ENCODE measurements at regions not wholly inside any gene's neighbourhood (a gene's known extent, or its start where the extent isn't known, plus 50 kb on each side); places are given as distances from the start of the nearest gene placed in this dataset.
A peak's percentile ranks its signal among the peaks of the same experiment; 100 is the strongest.

DNA sequence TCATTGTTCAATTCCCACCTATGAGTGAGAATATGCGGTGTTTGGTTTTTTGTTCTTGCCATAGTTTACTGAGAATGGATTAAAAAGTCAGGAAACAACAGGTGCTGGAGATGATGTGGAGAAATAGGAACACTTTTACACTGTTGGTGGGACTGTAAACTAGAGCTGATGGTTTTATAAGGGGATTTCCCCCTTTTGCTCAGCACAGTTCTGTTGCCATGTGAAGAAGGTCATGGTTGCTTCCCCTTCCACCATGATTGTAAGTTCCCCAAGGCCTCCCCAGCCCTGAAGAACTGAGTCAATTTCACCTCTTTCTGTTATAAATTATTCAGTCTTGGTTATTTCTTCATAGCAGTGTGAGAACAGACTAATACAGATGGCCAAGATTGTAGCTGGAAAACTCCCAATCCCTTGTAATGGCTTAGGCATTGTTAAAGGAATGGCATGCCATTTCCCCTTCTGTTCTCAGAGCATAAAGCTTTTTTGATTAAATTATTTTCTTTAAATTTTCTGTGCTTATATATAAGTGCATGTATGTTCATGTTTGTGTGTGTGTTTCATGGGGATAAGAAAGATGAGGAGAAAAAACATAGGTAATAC lies 144.8 kb downstream of the BACH1 start:
- no peak for DNase-seq

DNA sequence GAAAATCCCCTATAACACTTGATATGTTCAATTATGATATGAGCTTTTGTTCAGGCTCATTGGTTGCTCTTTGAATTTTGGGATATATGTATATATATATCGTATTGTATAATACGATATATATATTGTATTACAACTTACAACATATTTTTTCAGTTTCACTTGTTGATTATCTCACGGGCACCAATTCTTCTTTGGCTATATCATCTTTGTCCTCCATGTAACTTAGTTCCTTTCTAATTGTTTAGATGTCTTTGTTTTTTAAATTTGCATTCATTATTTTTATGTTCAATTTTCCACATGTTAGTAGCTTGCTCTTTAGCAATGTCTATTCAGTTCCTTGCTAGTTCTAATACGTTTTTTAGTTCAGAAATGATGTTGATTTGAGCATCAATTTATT lies 150.0 kb downstream of the BACH1 start:
- no peak for DNase-seq

DNA sequence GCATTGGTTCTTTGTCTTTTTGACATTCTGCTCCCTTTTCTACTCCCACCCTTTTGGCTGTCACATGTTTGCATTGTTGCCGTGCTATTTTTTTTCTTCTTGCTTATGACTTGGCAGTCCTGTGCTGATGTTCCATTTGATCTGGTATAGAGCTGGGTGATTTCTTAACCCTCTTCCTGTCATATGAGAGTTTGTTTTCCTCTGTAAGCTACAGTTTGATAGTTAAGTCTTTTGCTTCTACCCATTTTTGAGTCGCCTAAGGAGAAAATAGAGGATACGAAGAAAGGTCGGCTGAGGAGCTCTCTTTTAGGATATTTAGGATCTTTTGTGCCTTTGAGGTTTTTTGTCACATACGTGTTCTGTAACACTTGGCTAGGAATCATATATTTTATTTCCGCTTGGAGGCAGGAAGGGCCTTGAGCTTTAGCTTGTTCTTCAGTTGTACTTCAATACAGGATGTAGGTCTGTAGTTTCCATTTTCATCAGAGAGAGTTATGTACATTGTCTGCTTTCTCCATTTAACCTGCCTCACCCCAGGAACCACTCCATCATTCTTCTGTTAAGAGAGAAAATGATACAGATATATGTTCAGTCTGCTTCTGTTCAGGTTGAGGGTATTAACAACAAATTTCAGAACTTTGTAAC lies 150.7 kb downstream of the BACH1 start:
- DNase-seq = peak in 1 of 2 donors; percentile 81

DNA sequence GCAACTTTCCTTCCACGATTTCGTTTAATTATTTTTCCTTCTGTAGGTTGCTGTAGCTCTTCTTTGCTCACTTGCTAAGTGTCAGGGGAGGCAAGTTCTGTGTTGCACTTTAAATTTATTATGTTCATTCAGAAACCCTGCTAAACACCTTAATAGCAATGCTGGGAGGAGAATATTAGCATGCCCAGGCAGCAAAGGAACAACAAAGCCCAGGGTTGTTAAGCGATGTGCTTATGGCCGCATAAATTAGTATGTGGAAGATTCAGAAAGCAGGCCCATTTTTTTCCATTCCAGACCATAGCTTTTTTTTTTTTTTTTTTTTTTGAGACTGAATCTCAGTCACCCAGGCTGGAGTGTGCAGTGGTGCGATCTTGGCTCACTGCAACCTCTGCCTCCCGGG lies 151.3 kb downstream of the BACH1 start:
- peak in 1 of 2 donors; percentile 4 for DNase-seq

DNA sequence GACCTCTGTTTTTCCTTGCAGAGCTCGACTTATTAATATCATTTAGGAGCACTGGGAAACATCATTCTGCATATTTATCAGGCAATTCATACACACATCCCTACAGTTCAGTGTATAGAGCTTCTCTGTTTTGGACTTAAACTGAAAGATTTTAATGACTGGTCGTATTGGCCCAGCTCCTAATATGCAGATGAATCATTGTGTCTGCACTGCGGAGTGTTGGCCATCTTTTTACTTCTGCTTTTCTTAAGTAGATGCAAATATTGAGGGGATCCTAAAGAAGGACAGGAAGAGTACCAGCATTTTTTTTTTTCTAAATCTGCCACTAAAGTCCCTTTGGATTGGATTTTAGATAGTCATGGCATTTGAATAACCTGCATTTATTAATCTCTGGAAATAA lies 154.8 kb downstream of the BACH1 start:
- DNase-seq = no peak

DNA sequence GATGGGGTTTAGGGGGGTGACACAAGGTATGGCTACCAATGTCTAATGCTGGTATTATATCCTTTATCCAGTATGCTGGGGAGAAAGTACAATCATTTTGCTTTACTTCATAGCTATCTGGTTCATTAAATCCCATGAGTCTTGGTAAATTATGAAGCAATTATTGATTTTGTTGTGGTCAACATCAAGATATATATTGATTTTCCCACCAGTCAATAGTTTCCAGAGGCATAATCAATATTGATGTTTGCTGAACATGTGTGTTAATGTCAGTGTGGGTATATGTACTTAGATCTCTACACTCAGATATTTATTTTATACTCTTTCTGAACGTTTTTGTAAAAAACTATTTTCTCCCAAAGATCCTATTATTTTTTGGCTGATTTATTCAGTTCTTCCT lies 155.5 kb downstream of the BACH1 start:
- no peak for DNase-seq

DNA sequence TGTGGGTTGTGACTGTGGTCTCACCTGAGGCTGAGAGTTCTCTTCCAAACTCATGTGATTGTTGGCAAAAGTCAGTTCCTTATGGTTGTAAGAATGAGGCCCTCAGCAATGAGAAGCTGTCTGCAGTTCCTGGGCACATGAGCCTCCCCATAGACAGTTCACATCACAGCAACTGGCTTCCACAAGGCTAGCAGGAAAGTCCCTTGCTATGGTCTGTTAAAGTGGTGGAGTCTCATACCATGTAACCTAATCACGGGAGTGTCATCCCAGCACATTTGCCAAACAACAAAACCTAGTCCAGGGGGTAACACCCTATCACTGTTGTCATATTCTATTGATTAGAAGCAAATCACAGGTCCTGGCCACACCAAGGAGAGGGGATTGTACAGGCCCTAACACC lies 163.8 kb downstream of the BACH1 start:
- DNase-seq = no peak

DNA sequence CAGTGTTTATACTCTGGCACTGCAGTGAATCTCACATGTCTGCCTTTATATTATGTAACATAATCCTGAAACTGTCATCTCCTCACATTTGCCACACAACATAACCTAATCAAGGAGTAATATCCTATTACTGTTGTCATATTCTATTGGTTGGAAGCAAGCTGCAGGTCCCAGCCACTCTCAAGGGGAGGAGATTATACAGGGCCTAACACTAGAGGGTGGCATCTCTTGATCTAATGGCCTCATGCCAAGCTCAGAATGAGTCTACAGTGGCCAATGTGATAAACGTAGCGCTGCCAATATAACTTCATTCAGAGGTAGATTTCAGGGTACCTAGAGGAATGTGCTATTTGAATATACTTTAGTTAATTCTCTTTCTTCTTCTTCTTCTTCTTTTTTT lies 166.8 kb downstream of the BACH1 start:
- DNase-seq = no peak

DNA sequence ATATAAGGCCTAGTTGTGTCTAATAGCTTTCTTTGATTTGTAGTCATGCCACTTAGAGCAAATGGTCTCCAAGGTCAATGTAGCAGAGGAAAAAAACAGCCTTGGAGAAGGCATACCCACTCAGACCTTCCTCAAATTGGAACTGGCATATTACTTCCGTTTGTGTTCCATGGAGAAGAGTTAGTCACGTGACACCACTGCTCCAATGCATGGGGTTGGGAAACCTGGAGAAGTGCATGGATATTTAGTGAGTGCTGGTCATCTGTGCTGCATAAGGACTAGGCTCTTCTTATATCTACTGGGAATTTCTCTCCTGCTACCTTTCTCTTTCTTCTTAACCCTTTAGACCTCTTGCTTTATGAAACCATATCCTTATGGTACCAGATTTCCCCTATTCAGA lies 167.8 kb downstream of the BACH1 start:
- no peak for DNase-seq

DNA sequence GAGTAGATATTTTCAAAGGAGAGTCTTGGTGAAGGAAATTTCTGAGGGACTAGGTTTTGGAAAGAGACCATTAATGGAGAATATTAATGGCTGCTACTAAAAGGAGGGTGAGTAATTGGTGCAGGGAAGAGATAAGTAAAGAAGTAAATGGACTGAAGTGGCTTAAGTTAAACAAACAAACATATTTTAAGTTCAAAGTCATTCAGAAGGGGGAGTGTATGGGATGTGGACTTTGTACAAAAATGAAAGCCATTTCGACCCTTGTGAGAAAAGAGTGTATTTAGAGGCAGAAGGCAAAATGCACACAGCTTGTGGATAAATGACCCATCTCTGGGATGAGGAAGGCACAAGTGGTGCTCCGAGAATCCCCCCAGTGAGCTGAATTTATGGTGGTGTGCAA lies 171.7 kb downstream of the BACH1 start:
- DNase-seq = no peak

DNA sequence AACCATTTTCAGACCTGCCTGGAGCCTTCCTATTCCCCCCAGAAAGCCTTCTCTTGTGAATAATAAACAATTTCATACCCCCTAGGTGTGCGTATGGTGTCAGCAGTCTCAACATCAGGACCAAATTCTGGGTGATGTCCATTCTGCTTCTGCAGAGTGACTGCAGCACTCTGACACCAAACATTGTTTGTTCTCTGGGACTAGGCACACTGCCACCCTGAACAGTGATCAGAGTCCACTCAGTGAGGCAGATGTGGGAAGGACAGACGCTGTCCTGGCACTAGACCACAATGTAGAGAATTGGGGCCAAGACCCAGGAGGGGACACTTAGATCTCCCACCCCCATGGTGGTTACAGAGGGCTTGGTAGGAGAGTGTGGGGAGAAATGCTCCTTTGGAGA lies 175.1 kb downstream of the BACH1 start:
- no peak for DNase-seq

DNA sequence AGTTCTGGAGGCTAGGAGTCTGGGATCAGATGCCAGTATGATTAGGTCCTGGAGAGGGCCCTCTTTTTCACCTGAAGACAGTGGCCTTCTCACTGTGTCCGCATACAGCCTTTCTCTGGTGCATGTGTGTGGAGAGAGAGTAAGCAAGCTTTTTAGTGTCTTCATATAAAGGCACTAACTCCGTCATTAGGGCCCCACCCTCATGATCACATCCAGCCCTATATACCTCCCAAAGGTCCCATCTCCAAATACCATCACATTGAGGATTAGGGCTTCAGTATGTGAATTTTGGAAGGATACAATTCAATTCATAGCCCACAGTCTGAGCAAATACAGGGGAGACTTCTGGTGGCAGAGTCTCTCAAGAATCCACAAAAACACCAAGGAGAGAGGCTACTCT lies 176.6 kb downstream of the BACH1 start:
- no peak for DNase-seq

DNA sequence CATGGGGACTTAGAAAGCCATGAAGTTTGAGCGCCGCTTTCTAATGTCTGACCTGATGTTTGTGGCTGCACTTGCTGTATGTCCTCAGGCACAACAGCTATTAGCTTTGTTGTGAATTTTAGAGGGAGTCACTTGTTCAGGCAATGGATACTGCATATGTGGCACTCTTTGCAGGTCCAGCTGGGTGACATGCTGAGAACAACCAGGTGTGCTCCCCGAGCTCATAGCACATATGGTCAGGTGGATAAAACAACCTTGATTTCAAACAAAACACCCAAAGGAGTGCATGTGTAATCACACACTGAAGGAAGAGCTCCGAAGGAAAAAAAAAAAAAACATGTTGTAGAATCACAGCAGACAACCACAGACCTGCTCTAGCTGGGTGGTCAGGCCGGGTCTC lies 178.6 kb downstream of the BACH1 start:
- no peak for DNase-seq

DNA sequence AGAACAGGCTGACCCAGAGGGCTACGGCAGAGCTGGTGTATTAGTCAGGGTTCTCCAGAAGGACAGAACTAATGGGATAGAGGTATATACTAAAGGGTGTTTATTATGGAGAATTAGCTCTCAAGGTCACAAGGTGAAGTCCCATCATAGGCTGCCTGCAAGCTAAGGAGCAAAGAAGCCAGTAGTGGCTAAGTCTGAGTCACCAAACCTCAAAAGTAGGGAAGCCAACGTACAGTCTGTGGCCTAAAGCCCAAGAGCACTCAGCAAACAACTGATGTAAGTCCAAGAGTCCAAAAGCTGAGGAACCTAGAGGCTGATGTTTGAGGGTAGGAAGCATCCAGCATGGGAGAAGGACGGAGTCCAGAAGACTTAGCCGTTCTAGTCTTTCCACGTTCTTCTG lies 179.2 kb downstream of the BACH1 start:
- DNase-seq = no peak

DNA sequence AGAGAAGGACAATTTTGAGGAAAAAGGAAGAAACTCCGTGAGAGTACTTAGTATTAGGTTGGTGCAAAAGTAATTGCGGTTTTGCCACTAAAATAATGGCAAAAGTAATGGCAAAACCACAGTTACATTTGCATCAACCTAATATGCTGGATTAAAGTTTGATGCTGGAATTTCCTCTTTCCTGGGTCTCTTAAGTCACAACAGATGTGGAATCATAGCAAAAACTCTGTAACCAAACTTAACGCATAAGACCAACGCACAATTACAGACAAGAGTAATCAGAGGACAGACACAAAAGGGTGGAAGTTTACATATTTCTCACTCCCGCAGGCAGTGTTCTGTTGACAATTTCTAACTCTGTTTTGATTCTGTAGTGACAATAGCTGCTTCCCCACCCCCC lies 182.4 kb downstream of the BACH1 start:
- no peak for DNase-seq

DNA sequence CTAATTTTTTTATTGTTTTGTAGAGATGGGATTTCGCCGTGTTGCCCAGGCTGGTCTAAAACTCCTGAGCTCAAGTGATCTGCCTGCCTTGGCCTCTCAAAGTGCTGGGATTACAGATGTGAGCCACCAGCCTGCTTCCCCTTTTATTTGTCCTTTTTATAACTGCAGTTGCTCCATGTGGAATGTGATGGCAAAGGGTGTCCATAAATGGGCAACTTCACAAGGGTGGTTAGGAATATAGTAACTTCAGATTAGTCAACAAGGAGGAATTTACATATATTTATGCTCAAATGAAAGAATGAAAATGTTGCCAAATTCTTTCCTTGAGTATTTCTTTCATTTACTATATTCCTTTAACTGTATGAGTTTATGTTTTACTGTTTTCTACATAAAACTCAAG lies 182.9 kb downstream of the BACH1 start:
- no peak for DNase-seq

DNA sequence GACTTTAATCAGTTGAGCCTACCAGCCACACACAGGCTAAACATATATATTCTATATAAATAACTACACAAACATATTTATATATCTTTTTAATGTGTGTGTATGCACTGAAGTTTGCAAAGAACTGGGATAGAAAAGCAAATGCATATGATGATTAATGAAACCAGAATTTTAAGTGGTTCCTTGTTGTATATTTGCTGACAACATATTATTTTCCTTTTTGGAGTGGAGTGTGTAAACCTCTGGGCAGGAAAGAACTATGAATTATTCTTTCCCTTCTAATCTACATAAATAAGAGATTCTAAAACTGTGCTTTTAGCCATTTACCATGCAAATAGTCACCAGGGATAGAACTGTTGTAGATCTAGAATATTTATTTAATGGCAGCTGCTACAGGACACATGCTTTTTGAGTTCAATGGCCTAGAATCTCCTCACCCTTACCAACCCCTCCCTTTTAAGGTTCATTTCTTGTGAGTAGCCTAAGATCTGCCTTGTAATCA lies 187.6 kb downstream of the BACH1 start:
- no peak for DNase-seq

Data from CD4-positive, alpha-beta T cell treated with Interleukin-4 for 1 hour (primary cell).